Kidney (tissue), 13 donors: ENCODE measurements at regions not wholly inside any gene's neighbourhood (a gene's known extent, or its start where the extent isn't known, plus 50 kb on each side); places are given as distances from the start of the nearest gene placed in this dataset.

ENCODE experiments used
- DNase-seq, 5 donors: peaks; one replicate each; pipeline ENCODE4 v3.0.0-alpha.2; 2013 to 2020
- FAIRE-seq: peaks from 2 replicates; lab custom pipeline; 2012; peaks lifted over from hg19 to GRCh38; lab: Jason Lieb, UNC
- H3K27ac ChIP-seq, 2 donors: one replicate each; pipeline ENCODE4 v1.7.0; 2013; ENCODE audit warnings: low read depth in 2 of 2, low read length in 2 of 2, inconsistent platforms in 1 of 2
- H3K27me3 ChIP-seq: one replicate; pipeline ENCODE4 v1.7.1; 2013; ENCODE audit warnings: low read length, inconsistent platforms; ENCODE audit not compliant: control insufficient read depth, insufficient read depth
- H3K36me3 ChIP-seq, 3 donors: one replicate each; pipeline versions ENCODE4 v1.7.0 to v1.7.1; 2013; ENCODE audit warnings: low read length in 3 of 3, control low read depth in 1 of 3, inconsistent platforms in 1 of 3; ENCODE audit not compliant: insufficient read depth in 3 of 3, control insufficient read depth in 2 of 3
- H3K4me1 ChIP-seq, 3 donors: one replicate each; pipeline versions ENCODE4 v1.7.0 to v1.7.1; 2013; ENCODE audit warnings: low read length in 3 of 3, inconsistent platforms in 1 of 3, low read depth in 1 of 3; ENCODE audit not compliant: control insufficient read depth in 2 of 3, insufficient read depth in 2 of 3
- H3K4me3 ChIP-seq, 3 donors: one replicate each; pipeline versions ENCODE4 v1.7.0 to v1.8.1; 2013; ENCODE audit warnings: low read length in 3 of 3, control low read depth in 1 of 3, inconsistent platforms in 1 of 3
- H3K9ac ChIP-seq, 3 donors: one replicate each; pipeline versions ENCODE4 v1.7.0 to v1.7.1; 2013; ENCODE audit warnings: low read length in 3 of 3, control low read depth in 1 of 3, inconsistent platforms in 1 of 3
- H3K9me3 ChIP-seq, 3 donors: one replicate each; pipeline versions ENCODE4 v1.7.0 to v1.7.1; 2013; ENCODE audit warnings: low read length in 3 of 3, control low read depth in 1 of 3, inconsistent platforms in 1 of 3; ENCODE audit not compliant: control insufficient read depth in 2 of 3, insufficient read depth in 1 of 3
- intact Hi-C: fragments of 100-400 bp; cut with DNase I; formaldehyde crosslinking; loops from one replicate; pipeline ENCODE4 v1.11.1; 2022
- TF ChIP-seq, protein P1 (sequence below): IDR thresholded peaks from 3 replicates; pipeline ENCODE4 v1.5.1; 2012; ENCODE audit warnings: mild to moderate bottlenecking, moderate library complexity, borderline replicate concordance; ENCODE audit not compliant: insufficient read depth; ENCODE audit errors: extremely low read depth
- donor health status: control.
- donor health status: control.
- donor health status: control.
- donor health status: control.
- donor health status: control.
- donor health status: DM: yes; HTN: yes; CAD: no.
- donor health status: Normal renal cell carcinoma (clear cell type).

GRCh38 chrX:39889704-39890103, 208.1 kb downstream of the BCOR start:
- no peaks in the 10 kb centered on the region for H3K36me3 ChIP-seq
- TF ChIP-seq, protein P1, sequence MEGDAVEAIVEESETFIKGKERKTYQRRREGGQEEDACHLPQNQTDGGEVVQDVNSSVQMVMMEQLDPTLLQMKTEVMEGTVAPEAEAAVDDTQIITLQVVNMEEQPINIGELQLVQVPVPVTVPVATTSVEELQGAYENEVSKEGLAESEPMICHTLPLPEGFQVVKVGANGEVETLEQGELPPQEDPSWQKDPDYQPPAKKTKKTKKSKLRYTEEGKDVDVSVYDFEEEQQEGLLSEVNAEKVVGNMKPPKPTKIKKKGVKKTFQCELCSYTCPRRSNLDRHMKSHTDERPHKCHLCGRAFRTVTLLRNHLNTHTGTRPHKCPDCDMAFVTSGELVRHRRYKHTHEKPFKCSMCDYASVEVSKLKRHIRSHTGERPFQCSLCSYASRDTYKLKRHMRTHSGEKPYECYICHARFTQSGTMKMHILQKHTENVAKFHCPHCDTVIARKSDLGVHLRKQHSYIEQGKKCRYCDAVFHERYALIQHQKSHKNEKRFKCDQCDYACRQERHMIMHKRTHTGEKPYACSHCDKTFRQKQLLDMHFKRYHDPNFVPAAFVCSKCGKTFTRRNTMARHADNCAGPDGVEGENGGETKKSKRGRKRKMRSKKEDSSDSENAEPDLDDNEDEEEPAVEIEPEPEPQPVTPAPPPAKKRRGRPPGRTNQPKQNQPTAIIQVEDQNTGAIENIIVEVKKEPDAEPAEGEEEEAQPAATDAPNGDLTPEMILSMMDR: no peak

GRCh38 chrX:39890807-39891206, 207.0 kb downstream of the BCOR start:
- H3K27me3 ChIP-seq: no peaks in the 10 kb centered on the region
- no peak for DNase-seq
- intact Hi-C loops: no loop called here
- H3K36me3 ChIP-seq: no peaks in the 10 kb centered on the region
- H3K4me3 ChIP-seq: no peak overlapping the region
- H3K9me3 ChIP-seq: no peaks in the 10 kb centered on the region
- TF ChIP-seq, protein P1: no peak
- FAIRE-seq: no peak
- no peak overlapping the region for H3K27ac ChIP-seq
- peaks cover 2 to 12% (median 11%) of the 10 kb centered on the region in 3 donors for H3K4me1 ChIP-seq
- H3K9ac ChIP-seq: no peak overlapping the region

More at GRCh38 chrX:39889704-39890103, 208.1 kb downstream of the BCOR start:
- DNase-seq (no peak), FAIRE-seq (no peak)
- H3K4me3 ChIP-seq: no peak overlapping the region
- H3K27ac ChIP-seq: no peak overlapping the region
- no peaks in the 10 kb centered on the region for H3K9me3 ChIP-seq
- intact Hi-C loops: no loop called here
- H3K9ac ChIP-seq: no peak overlapping the region
- H3K27me3 ChIP-seq: no peaks in the 10 kb centered on the region
- peaks cover 0 to 6% (median 4%) of the 10 kb centered on the region in 3 donors for H3K4me1 ChIP-seq

GRCh38 chrX:39891781-39892180, 206.0 kb downstream of the BCOR start:
- TF ChIP-seq, protein P1: no peak
- Histone ChIP-seq H3K4me3 (no peak overlapping the region), H3K27ac (no peak overlapping the region), H3K36me3 (no peaks in the 10 kb centered on the region), H3K27me3 (no peaks in the 10 kb centered on the region), H3K9ac (no peak overlapping the region), H3K4me1 (peaks cover 2 to 13% (median 11%) of the 10 kb centered on the region in 3 donors), H3K9me3 (no peaks in the 10 kb centered on the region)
- intact Hi-C loops: no loop called here
- no peak for DNase-seq
- FAIRE-seq: no peak
